Spleen (tissue), 7 donors: ENCODE measurements at regions not wholly inside any gene's neighbourhood (a gene's known extent, or its start where the extent isn't known, plus 50 kb on each side); places are given as distances from the start of the nearest gene placed in this dataset.

Experiments
- CTCF ChIP-seq, 11 experiments: fragments of 200-600 bp in 7 of 11; fragments of 450-650 bp in 4 of 11; sonication (generic) in 4 of 11; IDR thresholded peaks in 8 of 11; conservative IDR thresholded peaks in 3 of 11; 1 replicate in 7 of 11; 2 replicates in 4 of 11; pipeline versions ENCODE4 v1.4.0 to v1.8.0; 2016 to 2021; ENCODE audit warnings: antibody characterized with exemption in 11 of 11, inconsistent platforms in 4 of 11, mild to moderate bottlenecking in 1 of 11
- POLR2A ChIP-seq, 3 donors: fragments of 450-650 bp; IDR thresholded peaks; one replicate each; pipeline ENCODE4 v1.5.1; 2017; ENCODE audit warnings: antibody characterized with exemption in 3 of 3, mild to moderate bottlenecking in 1 of 3
- POLR2AphosphoS5 ChIP-seq, 3 donors: sonication (generic); formaldehyde crosslinking; IDR thresholded peaks; one replicate each; pipeline ENCODE4 v1.5.1; 2017; ENCODE audit warnings: antibody characterized with exemption in 3 of 3
- donor health status: DM: no; HTN: no; CAD: no; lungs with moderate emphysema.
- donor health status: DM: no; HTN: no; CAD: no.
- donor health status: DM: no; HTN: no; CAD: no.

DNA sequence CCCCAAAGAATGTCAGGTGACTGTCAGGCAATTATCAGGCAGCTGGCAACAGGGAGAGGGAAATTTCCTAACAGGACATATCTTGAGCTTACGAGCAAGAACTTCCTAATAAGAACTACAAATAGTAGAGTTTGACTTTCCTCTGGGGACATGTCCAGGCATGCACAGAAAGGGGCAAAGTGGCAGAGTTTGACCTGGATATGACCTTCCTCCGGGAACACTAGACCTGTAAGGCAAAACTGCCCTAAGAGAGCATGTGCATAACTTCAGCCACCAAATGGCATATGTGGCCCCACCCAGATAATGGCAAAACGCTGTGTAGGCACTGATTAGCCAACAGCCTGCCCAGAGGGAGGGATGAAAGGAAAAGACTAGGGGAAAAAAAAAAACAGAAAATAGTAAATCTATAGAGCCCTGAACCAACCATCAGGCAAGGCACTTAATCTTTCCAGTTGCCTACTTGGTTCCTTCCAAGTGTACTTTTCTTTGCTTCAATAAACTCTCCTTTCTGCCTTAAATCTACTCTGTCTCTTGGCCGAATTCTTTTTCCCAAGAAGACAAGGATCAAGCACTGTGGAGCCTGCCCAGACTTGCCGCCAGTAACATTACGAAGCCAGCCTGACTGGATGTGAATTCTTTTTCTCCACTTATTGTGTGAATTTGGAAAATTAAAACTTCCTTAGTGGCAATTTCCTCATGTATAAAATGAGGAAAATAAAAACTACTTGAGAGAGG is 164.1 kb downstream of the SPTSSA start:
- TF ChIP-seq POLR2A (IDR thresholded peaks at IDR 0.05) = no peak
- no peak for TF ChIP-seq CTCF (IDR thresholded peaks at IDR 0.05 in 8 of 11, conservative IDR thresholded peaks at IDR 0.05 in 3 of 11)
- TF ChIP-seq POLR2AphosphoS5 (IDR thresholded peaks at IDR 0.05) = no peak
